ENCODE measurements at regions not wholly inside any gene's neighbourhood (a gene's known extent, or its start where the extent isn't known, plus 50 kb on each side); places are given as distances from the start of the nearest gene placed in this dataset.

GRCh38 chr6:2381872-2382661, 136.7 kb upstream of the GMDS start:
- TF ChIP-seq CTCF (IDR thresholded peaks at IDR 0.05; ENCODE audit: poor library complexity): no peak
- TF ChIP-seq EZH2phosphoT487 (IDR thresholded peaks at IDR 0.05; ENCODE audit: low read depth, severe bottlenecking, unreplicated experiment): no peak

Measured in hepatocyte (in vitro differentiated cells).